ENCODE measurements at regions not wholly inside any gene's neighbourhood (a gene's known extent, or its start where the extent isn't known, plus 50 kb on each side); places are given as distances from the start of the nearest gene placed in this dataset.
"Not testable (repeated sequence)": the region's sequence is repeated elsewhere in the genome, so short reads cannot be mapped to it uniquely, and the experiment has no call there.

- peaks cover 13 to 28% of the 10 kb centered on the region in 2 donors for H3K27me3 Mint-ChIP-seq
- ATAC-seq (no peak), DNase-seq (ENCODE audit: low spot score) (no peak)
- no peaks in the 10 kb centered on the region for H3K4me1 Mint-ChIP-seq (ENCODE audit: low read depth in 2 of 2)
- no peaks in the 10 kb centered on the region for H3K9me3 Mint-ChIP-seq
- H3K4me3 Mint-ChIP-seq, result no peak overlapping the region
- H3K27ac Mint-ChIP-seq, result no peak overlapping the region
- H3K36me3 Mint-ChIP-seq, result no peaks in the 10 kb centered on the region
Observed at GRCh38 chr5:86671536-86671935, 53.8 kb downstream of the COX7C start.

GRCh38 chr5:86674069-86674468 lies 56.3 kb downstream of the COX7C start:
- H3K27ac Mint-ChIP-seq, result no peak overlapping the region
- DNase-seq (ENCODE audit: low spot score) (no peak), ATAC-seq (no peak)
- no peaks in the 10 kb centered on the region for H3K9me3 Mint-ChIP-seq
- no peaks in the 10 kb centered on the region for H3K4me1 Mint-ChIP-seq (ENCODE audit: low read depth in 2 of 2)
- no peaks in the 10 kb centered on the region for H3K36me3 Mint-ChIP-seq
- peaks cover 13 to 28% of the 10 kb centered on the region in 2 donors for H3K27me3 Mint-ChIP-seq
- H3K4me3 Mint-ChIP-seq, result no peak overlapping the region

- Mint-ChIP-seq H3K27me3 (peaks cover 11 to 24% of the 10 kb centered on the region in 2 donors), H3K36me3 (no peaks in the 10 kb centered on the region), H3K27ac (no peak overlapping the region), H3K4me3 (no peak overlapping the region), H3K4me1 (ENCODE audit: low read depth in 2 of 2) (no peaks in the 10 kb centered on the region), H3K9me3 (no peaks in the 10 kb centered on the region)
- ATAC-seq (no peak), DNase-seq (ENCODE audit: low spot score) (no peak)
Observed at GRCh38 chr5:86675311-86675710, 57.6 kb downstream of the COX7C start.

- H3K9me3 Mint-ChIP-seq, result no peaks in the 10 kb centered on the region
Observed at GRCh38 chr5:86679529-86679928, 61.8 kb downstream of the COX7C start.

GRCh38 chr5:86679949-86680348 lies 62.2 kb downstream of the COX7C start:
- Mint-ChIP-seq H3K4me3 (no peak overlapping the region), H3K4me1 (ENCODE audit: low read depth in 2 of 2) (no peaks in the 10 kb centered on the region), H3K9me3 (no peaks in the 10 kb centered on the region), H3K27me3 (peaks cover 5 to 22% of the 10 kb centered on the region in 2 donors), H3K36me3 (no peaks in the 10 kb centered on the region), H3K27ac (no peak overlapping the region)
- no peak for ATAC-seq
- DNase-seq (ENCODE audit: low spot score), result no peak

More at GRCh38 chr5:86679529-86679928, 61.8 kb downstream of the COX7C start:
- no peaks in the 10 kb centered on the region for H3K4me1 Mint-ChIP-seq (ENCODE audit: low read depth in 2 of 2)
- H3K27me3 Mint-ChIP-seq, result peaks cover 5 to 22% of the 10 kb centered on the region in 2 donors
- DNase-seq (ENCODE audit: low spot score), result no peak
- no peaks in the 10 kb centered on the region for H3K36me3 Mint-ChIP-seq
- no peak overlapping the region for H3K27ac Mint-ChIP-seq
- no peak for ATAC-seq
- H3K4me3 Mint-ChIP-seq, result no peak overlapping the region

GRCh38 chr5:86684222-86684621 lies 66.5 kb downstream of the COX7C start:
- Mint-ChIP-seq H3K9me3 (no peaks in the 10 kb centered on the region), H3K36me3 (no peaks in the 10 kb centered on the region), H3K27me3 (peaks cover 8 to 22% of the 10 kb centered on the region in 2 donors), H3K4me3 (no peak overlapping the region), H3K4me1 (ENCODE audit: low read depth in 2 of 2) (no peaks in the 10 kb centered on the region), H3K27ac (no peak overlapping the region)
- DNase-seq (ENCODE audit: low spot score) (no peak), ATAC-seq (no peak)

- ATAC-seq (no peak), DNase-seq (ENCODE audit: low spot score) (no peak)
- H3K9me3 Mint-ChIP-seq, result no peaks in the 10 kb centered on the region
- H3K4me3 Mint-ChIP-seq, result no peak overlapping the region
- no peaks in the 10 kb centered on the region for H3K36me3 Mint-ChIP-seq
- H3K4me1 Mint-ChIP-seq (ENCODE audit: low read depth in 2 of 2), result no peaks in the 10 kb centered on the region
- no peak overlapping the region for H3K27ac Mint-ChIP-seq
- H3K27me3 Mint-ChIP-seq, result peaks cover 8 to 19% of the 10 kb centered on the region in 2 donors
Observed at GRCh38 chr5:86686046-86686445, 68.3 kb downstream of the COX7C start.

- H3K36me3 Mint-ChIP-seq, result no peaks in the 10 kb centered on the region
- ATAC-seq (no peak), DNase-seq (ENCODE audit: low spot score) (no peak)
- no peaks in the 10 kb centered on the region for H3K9me3 Mint-ChIP-seq
- H3K4me1 Mint-ChIP-seq (ENCODE audit: low read depth in 2 of 2), result no peaks in the 10 kb centered on the region
- H3K4me3 Mint-ChIP-seq, result no peak overlapping the region
- H3K27ac Mint-ChIP-seq, result no peak overlapping the region
- peaks cover 0 to 6% of the 10 kb centered on the region in 2 donors for H3K27me3 Mint-ChIP-seq
Observed at GRCh38 chr5:86688406-86688805, 70.7 kb downstream of the COX7C start.

- ATAC-seq, result no peak
- Mint-ChIP-seq H3K36me3 (no peaks in the 10 kb centered on the region), H3K4me1 (ENCODE audit: low read depth in 2 of 2) (no peaks in the 10 kb centered on the region), H3K4me3 (no peak overlapping the region), H3K9me3 (no peaks in the 10 kb centered on the region), H3K27ac (no peak overlapping the region), H3K27me3 (peaks cover 0 to 6% of the 10 kb centered on the region in 2 donors)
- no peak for DNase-seq (ENCODE audit: low spot score)
Observed at GRCh38 chr5:86689103-86689729, 71.5 kb downstream of the COX7C start.

GRCh38 chr5:86709157-86709881 lies 91.6 kb downstream of the COX7C start:
- Mint-ChIP-seq H3K27me3 (peaks cover 4 to 12% of the 10 kb centered on the region in 2 donors), H3K4me1 (ENCODE audit: low read depth in 2 of 2) (no peaks in the 10 kb centered on the region), H3K4me3 (no peak overlapping the region), H3K27ac (no peak overlapping the region), H3K36me3 (no peaks in the 10 kb centered on the region), H3K9me3 (peaks cover 4% of the 10 kb centered on the region)
- DNase-seq (ENCODE audit: low spot score) (no peak), ATAC-seq (no peak)

GRCh38 chr5:86716121-86716520 lies 98.4 kb downstream of the COX7C start:
- ATAC-seq, result no peak
- Mint-ChIP-seq H3K4me3 (no peak overlapping the region), H3K27ac (no peak overlapping the region), H3K27me3 (peaks cover 0 to 5% of the 10 kb centered on the region in 2 donors), H3K36me3 (no peaks in the 10 kb centered on the region), H3K9me3 (peaks cover 2% of the 10 kb centered on the region), H3K4me1 (ENCODE audit: low read depth in 2 of 2) (no peaks in the 10 kb centered on the region)
- DNase-seq (ENCODE audit: low spot score), result no peak

GRCh38 chr5:86731319-86732117 lies 113.8 kb downstream of the COX7C start:
- not testable (repeated sequence) for H3K4me1 Mint-ChIP-seq (ENCODE audit: low read depth in 2 of 2); H3K4me3 Mint-ChIP-seq; ATAC-seq; H3K27ac Mint-ChIP-seq; DNase-seq (ENCODE audit: low spot score); H3K36me3 Mint-ChIP-seq; H3K27me3 Mint-ChIP-seq
- H3K9me3 Mint-ChIP-seq, result peaks cover 15% of the 10 kb centered on the region

GRCh38 chr5:86735370-86735769 lies 117.6 kb downstream of the COX7C start:
- no peak overlapping the region for H3K4me3 Mint-ChIP-seq
- no peak for ATAC-seq
- H3K27me3 Mint-ChIP-seq, result no peaks in the 10 kb centered on the region
- peaks cover 11% of the 10 kb centered on the region for H3K9me3 Mint-ChIP-seq
- no peak overlapping the region for H3K27ac Mint-ChIP-seq
- DNase-seq (ENCODE audit: low spot score), result no peak
- no peaks in the 10 kb centered on the region for H3K36me3 Mint-ChIP-seq
- H3K4me1 Mint-ChIP-seq (ENCODE audit: low read depth in 2 of 2), result no peaks in the 10 kb centered on the region

GRCh38 chr5:86737579-86737978 lies 119.8 kb downstream of the COX7C start:
- Mint-ChIP-seq H3K4me3 (no peak overlapping the region), H3K27me3 (no peaks in the 10 kb centered on the region), H3K4me1 (ENCODE audit: low read depth in 2 of 2) (no peaks in the 10 kb centered on the region), H3K9me3 (peaks cover 13% of the 10 kb centered on the region), H3K27ac (no peak overlapping the region), H3K36me3 (no peaks in the 10 kb centered on the region)
- DNase-seq (ENCODE audit: low spot score) (no peak), ATAC-seq (no peak)

Data from natural killer cell treated with Interleukin-12 subunit alpha and Interleukin-12 subunit beta and Interleukin-15 and Interleukin-18, amount 100 ng/mL, for 72 hours (primary cell).